ENCODE measurements at regions not wholly inside any gene's neighbourhood (a gene's known extent, or its start where the extent isn't known, plus 50 kb on each side); places are given as distances from the start of the nearest gene placed in this dataset.

- TF ChIP-seq, protein P1, sequence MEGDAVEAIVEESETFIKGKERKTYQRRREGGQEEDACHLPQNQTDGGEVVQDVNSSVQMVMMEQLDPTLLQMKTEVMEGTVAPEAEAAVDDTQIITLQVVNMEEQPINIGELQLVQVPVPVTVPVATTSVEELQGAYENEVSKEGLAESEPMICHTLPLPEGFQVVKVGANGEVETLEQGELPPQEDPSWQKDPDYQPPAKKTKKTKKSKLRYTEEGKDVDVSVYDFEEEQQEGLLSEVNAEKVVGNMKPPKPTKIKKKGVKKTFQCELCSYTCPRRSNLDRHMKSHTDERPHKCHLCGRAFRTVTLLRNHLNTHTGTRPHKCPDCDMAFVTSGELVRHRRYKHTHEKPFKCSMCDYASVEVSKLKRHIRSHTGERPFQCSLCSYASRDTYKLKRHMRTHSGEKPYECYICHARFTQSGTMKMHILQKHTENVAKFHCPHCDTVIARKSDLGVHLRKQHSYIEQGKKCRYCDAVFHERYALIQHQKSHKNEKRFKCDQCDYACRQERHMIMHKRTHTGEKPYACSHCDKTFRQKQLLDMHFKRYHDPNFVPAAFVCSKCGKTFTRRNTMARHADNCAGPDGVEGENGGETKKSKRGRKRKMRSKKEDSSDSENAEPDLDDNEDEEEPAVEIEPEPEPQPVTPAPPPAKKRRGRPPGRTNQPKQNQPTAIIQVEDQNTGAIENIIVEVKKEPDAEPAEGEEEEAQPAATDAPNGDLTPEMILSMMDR (IDR thresholded peaks at IDR 0.05): no peak
- no peak for TF ChIP-seq POLR2A (IDR thresholded peaks at IDR 0.05)
Observed at GRCh38 chr12:107978641-107979040, 150.4 kb upstream of the WSCD2 start.

Data from adrenal gland (tissue), 5 donors.